ENCODE measurements at regions not wholly inside any gene's neighbourhood (a gene's known extent, or its start where the extent isn't known, plus 50 kb on each side); places are given as distances from the start of the nearest gene placed in this dataset.
"Not testable (repeated sequence)": the region's sequence is repeated elsewhere in the genome, so short reads cannot be mapped to it uniquely, and the experiment has no call there.

DNA sequence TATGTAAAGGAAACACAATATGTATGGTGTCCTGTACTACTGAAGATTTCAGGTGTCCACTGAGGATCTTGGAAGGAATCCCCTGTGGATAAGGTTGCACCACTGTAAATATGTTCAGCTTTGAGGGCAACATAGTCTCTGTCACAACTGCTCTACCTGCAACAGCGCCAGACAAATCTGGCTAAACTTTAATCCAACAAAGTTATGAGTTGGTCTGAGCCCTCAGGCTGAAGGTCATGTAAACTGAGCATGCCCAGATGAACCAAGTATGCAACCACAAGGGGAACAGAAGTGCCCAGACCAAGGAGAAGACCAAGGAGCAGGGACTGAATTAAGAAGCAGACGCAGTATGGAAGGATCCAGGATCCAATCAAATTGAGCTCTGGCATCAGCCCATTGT is 135.0 kb upstream of the ZNF658 start:
- DNase-seq (ENCODE audit: low read depth) = not testable (repeated sequence)

DNA sequence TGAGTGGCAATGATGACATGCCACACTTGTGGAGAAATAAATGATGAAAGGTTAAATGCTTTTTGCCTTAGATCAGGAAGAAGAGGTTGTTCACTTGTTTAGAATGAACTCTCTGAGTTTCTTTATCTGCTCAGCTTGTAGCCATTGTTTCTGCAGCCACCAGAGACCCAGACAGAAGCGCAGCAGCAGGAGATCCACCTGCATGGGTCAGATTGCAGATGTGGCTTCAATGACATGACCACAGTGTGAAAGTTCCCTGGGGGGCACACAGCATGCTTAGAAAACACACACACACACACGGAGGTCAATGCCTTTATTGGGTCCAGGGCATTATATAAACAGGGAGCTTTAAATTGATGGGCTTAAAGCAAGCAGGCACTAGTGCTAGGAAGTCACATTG is 129.0 kb upstream of the ZNF658 start:
- DNase-seq (ENCODE audit: low read depth) = not testable (repeated sequence)

DNA sequence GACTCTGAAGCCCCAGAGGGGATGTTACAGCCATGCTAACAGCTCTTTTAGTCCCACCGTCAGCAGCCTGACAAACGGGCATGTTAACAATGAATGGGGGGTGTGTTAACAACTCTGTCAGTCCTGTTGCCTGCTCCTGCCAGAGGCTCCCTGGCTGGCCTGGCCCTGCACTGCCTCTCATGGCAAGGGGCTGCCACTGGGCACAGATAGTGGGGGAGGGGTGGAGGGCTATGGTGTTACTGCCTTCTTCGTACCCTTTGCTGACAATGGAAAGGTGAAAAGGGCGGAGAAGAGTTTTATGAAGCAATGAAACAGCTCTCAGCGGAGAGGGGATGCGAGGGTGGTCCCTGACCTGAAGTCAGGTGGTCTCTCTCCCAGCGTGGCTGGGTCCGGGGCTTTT is 125.9 kb upstream of the ZNF658 start:
- not testable (repeated sequence) for DNase-seq (ENCODE audit: low read depth)

DNA sequence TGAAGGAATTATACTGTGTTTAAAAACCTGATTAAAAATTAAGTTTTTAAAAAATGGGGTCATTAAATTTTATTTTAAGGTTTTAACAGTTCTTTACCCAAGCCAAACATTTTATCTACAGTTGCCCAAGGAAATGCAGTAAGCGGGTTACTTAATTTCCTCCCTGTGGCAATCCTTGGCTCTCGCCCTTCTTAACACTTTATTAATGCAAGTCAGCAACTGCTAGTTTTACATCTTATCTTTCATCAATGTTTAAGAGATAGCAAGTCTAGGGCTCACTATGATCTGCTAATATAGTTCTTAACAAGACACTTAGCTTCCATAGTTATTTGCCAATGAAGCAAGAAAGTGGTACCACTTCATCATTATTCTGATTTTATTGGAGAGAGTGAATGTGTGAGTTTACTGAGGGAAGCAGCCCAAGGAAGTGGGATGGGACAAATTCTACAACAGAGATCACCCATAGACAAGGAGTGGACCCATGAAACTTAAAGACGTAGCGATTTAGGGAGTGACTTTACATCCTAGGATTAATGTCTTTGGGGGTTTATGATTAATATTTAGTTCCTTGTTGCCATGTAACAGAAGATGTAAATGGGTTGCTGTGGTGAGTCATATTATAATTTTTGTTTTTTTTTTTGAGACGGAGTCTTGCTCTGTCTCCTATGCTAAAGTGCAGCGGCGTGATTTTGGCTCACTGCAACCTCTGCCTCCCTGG is 120.4 kb upstream of the ZNF658 start:
- not testable (repeated sequence) for DNase-seq (ENCODE audit: low read depth)

DNA sequence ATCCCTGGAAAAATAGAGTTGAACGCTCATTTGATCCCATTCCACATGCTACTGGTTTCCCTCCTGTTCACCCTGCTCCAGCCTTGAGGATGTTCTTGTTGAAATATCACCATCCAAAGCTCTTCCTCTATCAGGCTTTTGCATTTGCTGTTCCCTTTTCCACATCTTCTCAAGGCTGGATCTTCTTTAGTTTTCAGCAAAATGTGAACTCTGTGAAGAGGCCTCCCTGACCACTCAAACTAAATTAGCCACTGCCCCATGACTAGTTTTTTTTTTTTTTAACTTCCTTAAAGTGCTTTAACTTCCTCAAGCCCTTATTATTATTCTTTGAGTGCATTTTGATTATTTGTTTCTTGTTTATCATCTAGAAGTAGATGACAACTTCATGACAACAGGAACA is 119.3 kb upstream of the ZNF658 start:
- not testable (repeated sequence) for DNase-seq (ENCODE audit: low read depth)

- DNase-seq (ENCODE audit: low read depth) = not testable (repeated sequence)
These were observed 118.5 kb upstream of the ZNF658 start for GRCh38 chr9:66782010-66782409.

DNA sequence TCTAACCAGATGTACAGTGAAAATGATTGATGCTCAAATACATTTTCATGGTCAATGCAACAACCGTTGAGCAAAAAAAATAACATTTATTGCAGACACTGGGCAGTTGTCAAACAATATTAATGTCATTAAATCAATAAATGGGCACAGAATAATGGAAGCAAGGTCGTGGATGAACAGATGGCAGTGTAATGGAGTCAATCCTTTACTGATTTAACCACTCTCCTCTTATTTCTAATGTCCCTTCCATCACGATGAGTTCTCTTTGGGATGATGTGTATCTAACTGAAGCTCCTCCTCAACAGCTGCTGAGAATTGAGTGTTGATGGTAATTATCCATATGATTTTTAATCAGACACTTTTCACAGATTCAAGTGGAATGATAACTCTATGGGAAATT is 114.9 kb upstream of the ZNF658 start:
- not testable (repeated sequence) for DNase-seq (ENCODE audit: low read depth)

DNA sequence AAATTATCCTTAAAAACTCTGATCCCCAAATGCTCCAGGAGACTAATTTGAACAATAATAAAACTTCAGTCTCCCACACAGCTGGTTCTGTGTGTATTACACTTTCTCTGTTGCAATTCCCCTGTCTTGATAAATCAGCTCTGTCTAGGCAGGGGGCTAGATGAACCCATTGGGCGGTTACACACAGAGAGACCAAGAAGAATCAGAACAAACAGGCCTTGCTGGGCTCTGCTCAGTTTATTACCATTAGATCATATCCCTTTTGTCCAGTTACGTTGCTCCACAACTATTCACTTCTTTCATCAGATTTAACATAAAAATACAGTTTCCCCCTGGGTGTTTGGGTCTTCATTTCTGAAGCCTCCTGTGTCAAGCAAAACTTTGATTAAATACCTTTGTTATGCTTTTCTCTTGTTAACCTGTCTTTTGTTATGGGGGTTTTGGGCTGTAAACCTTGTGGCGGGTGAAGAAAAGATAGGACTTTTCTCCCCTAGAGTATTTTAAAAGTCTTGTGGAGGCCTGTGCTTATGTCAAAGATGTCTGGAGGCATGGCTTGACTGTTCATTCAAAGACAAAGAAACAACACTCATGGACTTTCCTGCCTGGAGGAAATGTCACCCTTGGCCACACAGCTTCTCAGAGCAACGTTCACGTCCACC is 109.3 kb upstream of the ZNF658 start:
- not testable (repeated sequence) for DNase-seq (ENCODE audit: low read depth)

- not testable (repeated sequence) for DNase-seq (ENCODE audit: low read depth)
These were observed 105.8 kb upstream of the ZNF658 start for GRCh38 chr9:66794769-66795168.

- not testable (repeated sequence) for DNase-seq (ENCODE audit: low read depth)
These were observed 104.6 kb upstream of the ZNF658 start for GRCh38 chr9:66795723-66796503.

- DNase-seq (ENCODE audit: low read depth) = peak; percentile 1
These were observed 102.5 kb upstream of the ZNF658 start for GRCh38 chr9:66797905-66798616.

DNA sequence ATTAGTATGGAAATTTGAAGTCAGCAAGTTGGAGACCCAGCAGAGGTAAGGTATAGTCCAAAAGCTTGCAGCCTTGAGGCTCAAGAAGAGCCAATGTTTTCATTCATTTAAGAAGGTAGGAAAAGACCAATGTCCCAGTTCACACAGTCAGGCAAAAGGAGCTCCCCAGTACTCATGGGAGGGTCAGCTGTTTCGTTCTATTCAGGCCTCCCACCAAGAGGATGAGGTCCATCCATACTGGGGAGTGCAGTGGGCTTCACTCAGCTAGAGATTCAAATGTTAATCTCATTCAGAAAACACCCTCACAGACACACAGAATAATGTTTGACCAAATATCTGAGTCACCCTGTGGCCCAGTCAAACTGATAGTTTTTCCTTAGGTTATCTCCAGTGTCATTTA is 96.9 kb upstream of the ZNF658 start:
- DNase-seq (ENCODE audit: low read depth) = not testable (repeated sequence)

- DNase-seq (ENCODE audit: low read depth) = not testable (repeated sequence)
These were observed 90.3 kb upstream of the ZNF658 start for GRCh38 chr9:66810247-66810646.

GRCh38 chr9:66812367-66812766 is 88.2 kb upstream of the ZNF658 start:
- DNase-seq (ENCODE audit: low read depth) = not testable (repeated sequence)

DNA sequence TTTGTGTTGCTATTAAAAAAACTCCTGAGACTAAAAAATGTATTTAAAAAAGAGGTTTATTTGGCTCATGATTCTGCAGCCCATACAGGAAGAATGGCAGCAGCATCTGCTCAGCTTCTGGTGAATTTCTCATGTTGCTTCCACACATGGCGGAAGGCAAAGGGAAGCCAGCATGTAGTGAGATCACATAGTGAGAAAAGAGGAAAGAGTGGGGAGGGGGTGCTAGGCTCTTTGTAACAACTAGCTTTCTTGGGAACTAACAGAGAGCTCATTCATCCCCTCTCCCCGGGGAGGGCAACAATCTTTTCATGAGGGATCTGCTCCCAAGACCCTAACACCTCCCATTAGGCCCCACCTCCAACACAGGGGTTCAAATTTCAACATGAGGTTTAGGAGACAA is 87.6 kb upstream of the ZNF658 start:
- not testable (repeated sequence) for DNase-seq (ENCODE audit: low read depth)

DNA sequence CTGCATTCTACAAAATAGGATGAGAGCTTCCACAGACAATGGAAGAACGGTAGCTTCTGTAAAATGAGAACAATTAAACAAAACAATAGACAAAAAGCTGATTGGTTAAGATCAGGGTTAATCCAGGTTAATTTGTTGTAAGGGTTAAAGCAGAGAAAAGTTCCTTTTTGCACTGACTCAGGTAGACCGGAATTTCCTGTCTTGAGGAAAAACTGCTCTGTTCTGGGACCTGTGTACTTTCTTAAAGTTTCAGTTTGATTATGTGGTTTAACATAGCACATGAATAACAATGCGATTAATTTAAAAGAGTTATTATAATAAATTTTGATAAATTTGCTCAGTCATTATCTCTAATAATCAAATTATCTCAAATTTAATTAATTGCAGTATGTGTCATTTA is 86.5 kb upstream of the ZNF658 start:
- DNase-seq (ENCODE audit: low read depth) = not testable (repeated sequence)

- DNase-seq (ENCODE audit: low read depth) = not testable (repeated sequence)
These were observed 81.0 kb upstream of the ZNF658 start for GRCh38 chr9:66819510-66819909.

DNA sequence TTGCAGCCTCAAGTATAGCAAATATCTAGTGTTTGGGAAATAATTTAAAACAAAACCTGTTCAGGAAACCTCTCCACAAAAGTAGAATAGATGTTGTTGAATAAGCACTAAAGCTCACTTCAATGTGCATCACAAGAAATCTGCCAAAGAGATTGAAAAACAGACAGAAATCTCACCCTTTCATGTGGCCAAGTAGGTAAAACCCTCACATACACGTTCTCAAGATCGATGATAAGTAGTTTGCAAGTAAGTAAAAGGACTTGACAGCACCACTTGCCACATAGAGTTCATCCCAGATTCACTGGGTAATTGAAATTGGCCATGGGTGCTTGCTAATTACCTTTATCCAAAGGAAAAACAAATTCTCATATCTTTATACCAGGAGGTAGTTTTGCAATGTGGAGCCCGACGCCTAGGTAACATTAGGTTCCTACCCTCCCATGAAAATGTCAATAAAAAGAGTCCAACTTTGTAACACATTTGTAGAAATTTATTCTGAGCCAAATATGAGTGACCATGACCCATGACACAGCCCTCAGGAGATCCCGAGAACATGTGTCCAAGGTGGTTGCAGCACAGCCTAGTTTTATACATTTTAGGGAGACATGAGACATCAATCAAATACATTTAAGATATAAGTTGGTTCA is 80.4 kb upstream of the ZNF658 start:
- not testable (repeated sequence) for DNase-seq (ENCODE audit: low read depth)

DNA sequence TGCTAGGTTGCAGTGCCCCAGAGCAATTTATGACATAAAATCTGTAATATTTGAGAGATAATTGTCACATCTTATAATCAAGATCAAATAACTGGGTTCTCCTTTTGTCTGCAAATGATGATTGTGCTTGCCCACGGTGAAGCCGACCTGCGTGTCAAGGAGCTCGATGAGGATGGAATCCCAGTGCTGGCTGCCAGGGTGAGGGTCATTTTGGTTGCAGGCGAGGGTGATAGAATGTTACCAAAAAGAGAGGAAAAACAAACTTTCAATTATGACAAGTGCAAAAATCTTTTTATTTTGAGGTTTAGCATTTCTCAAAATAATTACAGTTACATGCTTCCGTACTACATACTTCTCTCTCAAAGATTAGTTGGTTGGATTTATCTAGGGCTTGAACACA is 76.4 kb upstream of the ZNF658 start:
- not testable (repeated sequence) for DNase-seq (ENCODE audit: low read depth)

GRCh38 chr9:66829853-66830252 is 70.7 kb upstream of the ZNF658 start:
- not testable (repeated sequence) for DNase-seq (ENCODE audit: low read depth)

Measured in HT1080 (cell line).